Right atrium auricular region (tissue), 2 donors: ENCODE measurements at regions not wholly inside any gene's neighbourhood (a gene's known extent, or its start where the extent isn't known, plus 50 kb on each side); places are given as distances from the start of the nearest gene placed in this dataset.

Experiments
- DNase-seq: peaks from one replicate; pipeline ENCODE4 v3.0.0-alpha.2; 2019; ENCODE audit warnings: low spot score
- H3K27ac ChIP-seq, 2 donors: fragments of 200-600 bp; sonication (generic); 1 replicate in 1 of 2; 2 replicates in 1 of 2; pipeline ENCODE4 v1.5.1; 2016 to 2019
- H3K27me3 ChIP-seq, 2 donors: fragments of 200-600 bp; sonication (generic); one replicate each; pipeline versions ENCODE4 v1.5.1 to v1.6.0; 2017 to 2019
- H3K36me3 ChIP-seq: fragments of 200-600 bp; sonication (generic); one replicate; pipeline ENCODE4 v1.5.1; 2016
- H3K4me1 ChIP-seq, 2 donors: fragments of 200-600 bp; sonication (generic); one replicate each; pipeline versions ENCODE4 v1.5.1 to v1.6.0; 2017 to 2019
- H3K4me3 ChIP-seq, 2 donors: fragments of 200-600 bp; sonication (generic); 1 replicate in 1 of 2; 2 replicates in 1 of 2; pipeline ENCODE4 v1.5.1; 2017 to 2019; ENCODE audit warnings: mild to moderate bottlenecking in 1 of 2, moderate library complexity in 1 of 2
- H3K9me3 ChIP-seq, 2 donors: fragments of 200-600 bp; sonication (generic); one replicate each; pipeline ENCODE4 v1.5.1; 2019
- TF ChIP-seq, protein P1 (sequence below), 2 donors: fragments of 200-600 bp; sonication (generic); IDR thresholded peaks; one replicate each; pipeline ENCODE4 v1.5.1; 2019; ENCODE audit warnings: antibody characterized with exemption in 2 of 2

DNA sequence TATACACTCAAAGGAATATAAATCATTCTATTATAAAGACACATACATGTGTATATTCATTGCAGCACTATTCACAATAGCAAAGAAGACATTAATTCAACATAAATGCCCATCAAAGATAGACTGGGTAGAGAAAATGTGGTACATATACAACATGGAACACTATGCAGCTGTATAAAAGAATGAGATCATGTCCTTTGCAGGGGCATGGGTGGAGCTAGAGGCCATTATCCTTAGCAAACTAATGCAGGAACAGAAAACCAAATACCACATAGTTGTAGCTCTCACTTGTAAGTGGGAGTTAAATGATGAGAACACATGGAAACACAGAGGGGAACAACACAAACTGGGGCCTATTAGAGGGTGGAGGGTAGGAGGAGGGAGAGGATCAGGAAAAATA, 121.0 kb upstream of the LOC128125822 start:
- H3K4me3 ChIP-seq: no peak overlapping the region
- H3K27me3 ChIP-seq: no peaks in the 10 kb centered on the region
- no peak overlapping the region for H3K27ac ChIP-seq
- no peaks in the 10 kb centered on the region for H3K9me3 ChIP-seq
- no peaks in the 10 kb centered on the region for H3K4me1 ChIP-seq
- no peak for DNase-seq
- TF ChIP-seq, protein P1, sequence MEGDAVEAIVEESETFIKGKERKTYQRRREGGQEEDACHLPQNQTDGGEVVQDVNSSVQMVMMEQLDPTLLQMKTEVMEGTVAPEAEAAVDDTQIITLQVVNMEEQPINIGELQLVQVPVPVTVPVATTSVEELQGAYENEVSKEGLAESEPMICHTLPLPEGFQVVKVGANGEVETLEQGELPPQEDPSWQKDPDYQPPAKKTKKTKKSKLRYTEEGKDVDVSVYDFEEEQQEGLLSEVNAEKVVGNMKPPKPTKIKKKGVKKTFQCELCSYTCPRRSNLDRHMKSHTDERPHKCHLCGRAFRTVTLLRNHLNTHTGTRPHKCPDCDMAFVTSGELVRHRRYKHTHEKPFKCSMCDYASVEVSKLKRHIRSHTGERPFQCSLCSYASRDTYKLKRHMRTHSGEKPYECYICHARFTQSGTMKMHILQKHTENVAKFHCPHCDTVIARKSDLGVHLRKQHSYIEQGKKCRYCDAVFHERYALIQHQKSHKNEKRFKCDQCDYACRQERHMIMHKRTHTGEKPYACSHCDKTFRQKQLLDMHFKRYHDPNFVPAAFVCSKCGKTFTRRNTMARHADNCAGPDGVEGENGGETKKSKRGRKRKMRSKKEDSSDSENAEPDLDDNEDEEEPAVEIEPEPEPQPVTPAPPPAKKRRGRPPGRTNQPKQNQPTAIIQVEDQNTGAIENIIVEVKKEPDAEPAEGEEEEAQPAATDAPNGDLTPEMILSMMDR (IDR thresholded peaks at IDR 0.05): no peak
- H3K36me3 ChIP-seq: no peaks in the 10 kb centered on the region

DNA sequence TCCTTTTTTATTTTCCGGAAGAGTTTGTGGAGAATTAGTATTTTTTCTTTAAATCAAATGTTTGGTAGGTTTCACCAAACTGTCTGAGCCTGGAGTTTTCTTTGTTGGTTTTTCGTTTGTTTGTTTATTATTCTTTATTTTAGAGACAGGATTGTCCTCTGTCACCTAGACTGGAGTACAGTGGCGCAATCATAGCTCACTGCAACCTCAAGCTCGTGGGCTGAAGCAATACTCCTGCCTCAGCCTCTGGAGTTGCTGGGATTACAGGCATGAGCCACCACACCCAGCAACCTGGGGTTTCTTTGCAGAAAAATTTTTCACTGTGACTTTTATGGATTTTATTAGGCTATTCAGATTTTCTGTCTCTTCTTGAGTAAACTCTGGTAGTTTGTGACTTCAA, 120.2 kb upstream of the LOC128125822 start:
- no peaks in the 10 kb centered on the region for H3K27me3 ChIP-seq
- H3K36me3 ChIP-seq: no peaks in the 10 kb centered on the region
- H3K27ac ChIP-seq: no peak overlapping the region
- H3K4me3 ChIP-seq: no peak overlapping the region
- no peak for DNase-seq
- TF ChIP-seq, protein P1 (IDR thresholded peaks at IDR 0.05): no peak
- no peaks in the 10 kb centered on the region for H3K4me1 ChIP-seq
- no peaks in the 10 kb centered on the region for H3K9me3 ChIP-seq

DNA sequence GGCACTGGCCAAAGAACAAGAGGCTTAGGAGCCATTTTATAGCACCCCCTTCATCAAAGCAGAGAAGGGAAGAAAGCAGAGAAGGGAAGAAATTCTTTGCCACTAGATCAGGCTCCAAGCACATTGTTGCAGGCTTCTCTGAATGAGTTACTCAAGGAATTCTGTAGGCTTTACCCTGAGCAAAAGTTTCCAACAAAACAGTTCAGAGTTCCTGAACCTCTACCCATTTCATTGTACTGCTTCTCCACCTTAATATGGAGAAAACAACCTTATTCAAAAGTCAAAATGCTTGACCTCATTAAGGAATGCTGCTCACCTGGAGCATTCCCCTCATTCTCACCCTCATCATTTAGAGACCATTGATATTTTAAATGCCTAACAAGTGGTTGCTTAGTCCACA, 115.5 kb upstream of the LOC128125822 start:
- H3K27ac ChIP-seq: no peak overlapping the region
- H3K4me3 ChIP-seq: no peak overlapping the region
- TF ChIP-seq, protein P1 (IDR thresholded peaks at IDR 0.05): no peak
- H3K27me3 ChIP-seq: no peaks in the 10 kb centered on the region
- H3K9me3 ChIP-seq: no peaks in the 10 kb centered on the region
- H3K4me1 ChIP-seq: no peaks in the 10 kb centered on the region
- H3K36me3 ChIP-seq: no peaks in the 10 kb centered on the region
- DNase-seq: no peak

DNA sequence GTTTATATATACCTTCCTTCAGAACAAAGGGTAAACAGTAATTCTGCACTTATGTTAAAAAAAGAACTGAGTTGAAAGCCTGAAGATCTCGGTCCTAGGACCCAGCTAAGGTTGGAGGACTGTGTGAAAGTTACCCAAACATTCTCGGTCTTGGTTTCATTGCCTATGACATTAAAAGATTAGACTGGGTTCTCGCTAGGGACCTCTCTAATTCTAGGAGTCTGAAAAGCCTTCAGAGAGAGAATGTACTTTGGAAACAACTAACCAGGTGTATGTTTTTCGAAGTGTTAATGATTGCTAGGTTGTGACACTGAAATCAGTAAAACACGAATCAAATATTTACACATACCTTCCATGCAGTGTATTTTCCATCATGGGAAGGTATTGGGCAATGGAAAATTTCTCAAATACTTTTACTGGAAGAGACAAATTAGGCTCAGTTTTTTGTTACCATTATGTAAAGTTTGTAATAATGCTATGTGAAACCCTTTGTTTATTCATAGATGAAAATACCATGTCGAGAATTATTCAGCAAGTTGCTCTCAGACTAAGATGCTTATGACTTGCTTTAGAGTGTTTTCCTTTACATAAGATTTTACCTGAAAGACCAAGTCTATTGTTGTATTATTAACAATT, 113.7 kb upstream of the LOC128125822 start:
- TF ChIP-seq, protein P1 (IDR thresholded peaks at IDR 0.05): no peak
- DNase-seq: no peak
- Histone ChIP-seq H3K9me3 (no peaks in the 10 kb centered on the region), H3K4me1 (no peaks in the 10 kb centered on the region), H3K4me3 (no peak overlapping the region), H3K27ac (no peak overlapping the region), H3K36me3 (no peaks in the 10 kb centered on the region), H3K27me3 (no peaks in the 10 kb centered on the region)

DNA sequence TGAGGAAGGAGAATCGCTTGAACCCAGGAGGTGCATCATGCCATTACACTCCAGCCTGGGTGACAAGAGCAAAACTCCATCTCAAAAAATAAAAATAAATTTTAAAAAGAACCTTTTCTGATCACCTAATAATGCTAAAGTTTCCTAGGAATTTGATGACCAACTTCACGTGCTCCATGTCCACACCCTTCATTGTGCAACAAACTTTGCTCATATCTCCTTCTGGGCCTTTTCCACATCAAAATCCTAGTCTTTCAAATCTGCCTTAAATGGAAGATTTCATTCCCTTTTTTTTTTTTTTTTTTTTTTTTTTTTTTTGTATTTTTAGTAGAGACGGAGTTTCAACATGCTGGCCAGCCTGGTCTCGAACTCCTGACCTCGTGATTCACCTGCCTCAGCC, 112.5 kb upstream of the LOC128125822 start:
- H3K4me1 ChIP-seq: no peaks in the 10 kb centered on the region
- DNase-seq: no peak
- H3K4me3 ChIP-seq: no peak overlapping the region
- no peaks in the 10 kb centered on the region for H3K36me3 ChIP-seq
- TF ChIP-seq, protein P1 (IDR thresholded peaks at IDR 0.05): no peak
- H3K27me3 ChIP-seq: no peaks in the 10 kb centered on the region
- no peak overlapping the region for H3K27ac ChIP-seq
- no peaks in the 10 kb centered on the region for H3K9me3 ChIP-seq

DNA sequence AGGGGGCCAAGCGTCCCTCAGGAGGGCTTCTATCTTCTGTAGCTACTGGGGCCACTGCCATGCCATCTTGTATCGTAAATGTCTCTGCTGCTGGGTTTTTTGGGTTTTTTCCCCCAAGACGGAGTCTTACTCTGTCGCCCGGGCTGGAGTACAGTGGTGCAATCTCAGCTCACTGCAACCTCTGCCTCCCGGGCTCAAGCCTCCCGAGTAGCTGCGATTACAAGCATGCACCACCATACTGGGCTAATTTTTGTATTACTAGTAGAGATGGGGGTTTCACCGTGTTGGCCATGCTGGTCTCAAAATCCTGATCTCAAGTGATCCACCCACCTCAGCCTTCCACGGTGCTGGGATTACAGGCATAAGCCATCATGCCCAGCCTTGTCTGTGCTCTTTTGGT, 111.3 kb upstream of the LOC128125822 start:
- DNase-seq: no peak
- Histone ChIP-seq H3K36me3 (no peaks in the 10 kb centered on the region), H3K27me3 (no peaks in the 10 kb centered on the region), H3K4me3 (no peak overlapping the region), H3K9me3 (no peaks in the 10 kb centered on the region), H3K4me1 (no peaks in the 10 kb centered on the region), H3K27ac (no peak overlapping the region)
- TF ChIP-seq, protein P1 (IDR thresholded peaks at IDR 0.05): no peak
